NCI-H2171 treated with DMSO at 0.1 percent for 48 hours (cell line): ENCODE measurements at regions not wholly inside any gene's neighbourhood (a gene's known extent, or its start where the extent isn't known, plus 50 kb on each side); places are given as distances from the start of the nearest gene placed in this dataset.
"Not testable (repeated sequence)": the region's sequence is repeated elsewhere in the genome, so short reads cannot be mapped to it uniquely, and the experiment has no call there.

Experiments used
- DNase-seq: peaks from one replicate; lab custom pipeline; 2025; lab: John Stamatoyannopoulos, UW

DNA sequence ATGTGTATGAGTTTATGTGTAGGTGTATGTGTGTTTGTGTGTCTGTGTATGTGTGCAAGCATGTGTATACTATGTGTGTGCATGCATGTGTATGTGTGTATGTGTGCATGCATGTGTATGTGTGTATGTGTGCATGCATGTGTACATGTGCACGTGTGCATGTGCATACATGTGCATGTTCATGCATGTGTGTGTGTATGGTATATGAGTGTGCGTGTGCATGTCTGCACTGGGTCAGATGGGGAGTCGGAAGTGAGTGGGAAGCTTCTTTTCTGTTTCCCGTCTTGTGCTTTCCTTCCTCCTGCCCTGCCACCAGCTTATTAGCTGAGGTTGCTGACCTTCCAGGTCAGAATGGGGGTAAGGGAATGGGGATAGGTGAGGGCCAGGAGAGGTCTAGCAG is 174.7 kb downstream of the MAP2K4 start:
- DNase-seq = no peak

DNA sequence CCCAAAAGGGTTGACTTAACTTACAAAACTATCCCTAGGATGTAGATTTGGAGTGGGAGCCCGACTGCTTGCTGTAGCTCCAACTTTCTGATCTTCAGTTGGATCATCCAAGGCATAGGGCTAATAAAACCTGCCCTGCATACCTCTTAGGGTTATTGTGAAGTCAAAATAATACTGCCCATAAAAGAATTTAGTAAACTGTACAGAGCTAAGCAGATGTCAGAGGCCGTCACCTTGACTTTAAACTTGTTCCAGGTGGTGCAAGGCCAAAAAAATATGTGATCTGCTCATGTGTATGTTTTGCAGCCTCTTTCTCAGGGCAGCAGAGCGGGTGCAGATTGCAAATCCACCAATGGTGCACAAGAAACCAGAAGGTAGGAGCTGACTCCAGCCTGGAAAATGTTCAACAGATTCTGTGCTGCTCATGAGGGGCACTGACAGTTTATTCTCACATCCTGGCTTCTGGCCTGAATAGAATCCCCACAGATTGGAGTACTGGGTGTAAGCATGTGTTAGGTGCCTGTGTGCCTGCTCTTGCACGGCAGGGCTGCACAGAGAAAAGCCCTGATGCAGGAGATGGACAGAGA is 180.7 kb downstream of the MAP2K4 start:
- DNase-seq = no peak

DNA sequence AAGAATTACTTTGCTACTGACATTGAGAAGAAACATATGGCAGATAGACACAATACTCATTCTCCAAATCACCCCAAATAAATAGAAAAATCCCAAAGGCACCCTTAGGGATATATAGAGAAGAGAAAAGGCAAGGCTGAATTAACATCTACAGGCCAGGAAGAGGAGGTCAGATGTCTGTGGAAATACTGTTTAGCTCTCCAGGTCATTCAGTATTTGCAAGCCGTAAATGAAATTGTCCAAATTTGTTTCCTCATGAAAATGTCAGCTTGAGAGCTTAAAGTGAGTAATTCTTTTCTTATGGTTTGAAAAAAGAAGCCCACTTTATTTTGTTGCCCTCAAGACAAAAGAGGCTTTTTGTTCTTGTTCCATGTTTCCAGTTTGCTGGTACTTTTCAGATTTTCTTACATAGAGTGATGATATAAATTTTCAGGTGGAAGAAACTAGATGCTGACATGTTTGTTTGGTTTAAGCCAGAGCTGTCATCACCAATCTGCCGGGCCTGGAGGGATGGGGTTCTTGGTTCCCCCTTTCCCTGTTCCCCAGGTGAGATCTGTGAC is 189.0 kb downstream of the MAP2K4 start:
- DNase-seq = no peak

DNA sequence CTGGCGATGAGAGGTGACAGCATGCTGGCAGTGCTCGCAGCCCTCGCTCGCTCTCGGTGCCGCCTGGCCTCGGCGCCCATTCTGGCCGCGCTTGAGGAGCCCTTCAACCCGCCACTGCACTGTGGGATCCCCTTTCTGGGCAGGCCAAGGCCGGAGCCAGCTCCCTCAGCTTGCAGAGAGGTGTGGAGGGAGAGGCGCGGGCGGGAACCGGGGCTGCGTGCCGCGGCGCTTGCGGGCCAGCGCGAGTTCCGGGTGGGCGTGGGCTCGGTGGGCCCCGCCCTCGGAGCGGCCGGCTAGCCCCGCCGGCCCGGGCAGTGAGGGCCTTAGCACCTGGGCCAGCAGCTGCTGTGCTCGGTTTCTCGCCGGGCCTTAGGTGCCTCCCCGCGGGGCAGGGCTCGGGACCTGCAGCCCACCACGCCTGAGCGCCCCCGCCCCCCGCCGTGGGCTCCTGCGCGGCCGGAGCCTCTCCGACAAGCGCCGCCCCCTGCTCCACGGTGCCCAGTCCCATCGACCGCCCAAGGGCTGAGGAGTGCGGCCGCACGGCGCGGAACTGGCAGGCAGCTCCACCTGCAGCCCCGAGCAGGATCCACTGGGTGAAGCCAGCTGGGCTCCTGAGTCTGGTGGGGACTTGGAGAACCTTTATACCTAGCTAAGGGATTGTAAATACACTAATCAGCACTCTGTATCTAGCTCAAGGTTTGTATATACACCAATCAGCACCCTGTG is 200.2 kb downstream of the MAP2K4 start:
- not testable (repeated sequence) for DNase-seq

DNA sequence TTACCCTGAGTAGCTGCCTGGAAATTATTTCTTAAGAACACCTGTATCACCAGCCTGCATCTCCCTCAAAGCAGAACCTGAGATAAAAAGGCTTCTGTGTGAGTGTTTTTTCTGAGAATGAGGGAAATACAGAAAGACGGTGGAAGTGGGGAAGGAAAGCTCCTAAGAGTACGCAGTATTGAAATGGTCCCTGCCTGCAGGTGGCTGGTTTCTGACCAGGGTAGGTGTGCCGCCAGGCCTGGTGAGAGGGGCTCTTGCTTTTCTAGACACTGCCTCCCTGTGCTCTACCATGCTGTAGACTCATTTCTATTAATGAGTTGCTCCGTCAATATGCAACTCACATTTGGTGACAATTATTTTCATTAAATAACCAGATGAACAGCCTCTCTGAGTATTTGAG is 201.7 kb downstream of the MAP2K4 start:
- no peak for DNase-seq

DNA sequence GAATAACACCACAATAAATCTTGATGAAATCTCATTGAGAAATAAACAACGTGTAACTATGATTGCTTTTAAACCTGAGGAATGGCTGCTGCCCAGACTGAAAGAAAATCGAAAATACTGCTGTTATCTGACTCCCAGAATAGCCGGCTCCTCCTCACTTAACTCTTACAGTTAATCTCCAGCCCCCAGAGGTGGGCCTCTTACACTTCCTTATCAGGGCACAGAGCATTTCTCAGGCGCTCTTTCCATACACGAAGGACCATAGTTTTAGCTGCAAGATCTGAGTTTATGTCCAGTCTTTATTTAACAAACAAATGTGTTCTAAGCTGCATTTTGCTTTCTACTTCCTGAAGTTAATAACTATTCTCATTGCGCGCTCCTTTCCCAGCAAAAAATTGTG is 206.9 kb downstream of the MAP2K4 start:
- no peak for DNase-seq

DNA sequence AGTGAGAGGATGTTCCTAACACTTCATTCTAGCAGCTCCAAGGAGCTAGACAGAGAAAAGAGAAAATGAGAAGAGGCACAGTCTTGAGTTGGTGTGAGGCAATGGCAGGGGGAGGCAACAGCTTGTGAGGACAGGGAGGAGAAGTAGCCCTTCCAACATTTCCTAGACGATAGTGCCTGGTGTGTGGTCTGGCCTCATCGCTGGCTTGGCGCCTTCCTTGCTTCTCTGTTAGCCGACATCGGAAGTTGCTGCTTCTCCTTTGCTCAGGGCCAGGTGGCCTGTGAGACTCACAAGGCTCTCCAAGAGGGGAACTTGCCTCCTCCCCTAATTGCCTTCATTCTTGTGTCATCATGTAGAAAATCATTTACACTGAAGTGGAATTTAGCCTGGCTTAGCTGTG is 208.7 kb downstream of the MAP2K4 start:
- peak; percentile 0 for DNase-seq

DNA sequence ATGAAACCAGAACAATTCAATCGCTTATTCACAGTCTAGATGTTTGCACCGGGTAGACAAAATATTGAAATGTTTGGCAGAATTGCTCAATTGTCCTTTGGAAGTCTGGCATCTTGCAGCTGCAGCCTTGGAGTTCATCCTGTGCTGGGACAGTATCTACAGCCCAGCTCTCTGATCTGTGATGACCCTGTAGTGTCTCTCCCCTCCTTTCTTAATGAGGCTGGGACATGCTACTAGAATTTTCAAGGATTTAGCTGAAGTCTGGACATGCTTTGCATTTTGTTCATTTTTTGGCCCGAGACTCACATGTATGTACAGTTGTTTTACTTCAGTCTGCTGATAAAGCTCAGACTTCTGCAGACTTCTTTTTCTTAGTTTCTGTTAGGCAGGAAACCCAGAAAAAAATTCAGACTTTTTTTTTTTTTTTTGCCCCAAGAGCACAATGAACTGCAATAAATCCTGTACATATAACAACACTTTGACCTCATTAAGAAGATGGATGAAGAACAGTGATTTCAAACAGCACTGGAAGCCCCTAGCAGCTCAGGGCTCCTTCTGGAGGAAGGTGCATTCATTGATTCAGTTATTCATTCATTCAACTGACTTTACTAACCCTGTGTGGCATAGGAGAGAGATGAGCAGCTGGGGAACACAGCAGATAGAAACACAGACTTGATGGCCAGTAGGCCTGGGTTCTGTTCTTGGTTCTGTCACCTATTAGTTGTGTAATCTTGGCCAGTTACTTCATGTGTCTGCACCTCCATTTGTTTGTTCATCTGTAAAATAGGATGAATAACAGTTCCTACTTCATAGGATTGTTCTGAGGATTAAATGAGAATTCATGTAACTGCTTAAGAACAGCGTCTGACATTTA is 210.0 kb downstream of the MAP2K4 start:
- no peak for DNase-seq

DNA sequence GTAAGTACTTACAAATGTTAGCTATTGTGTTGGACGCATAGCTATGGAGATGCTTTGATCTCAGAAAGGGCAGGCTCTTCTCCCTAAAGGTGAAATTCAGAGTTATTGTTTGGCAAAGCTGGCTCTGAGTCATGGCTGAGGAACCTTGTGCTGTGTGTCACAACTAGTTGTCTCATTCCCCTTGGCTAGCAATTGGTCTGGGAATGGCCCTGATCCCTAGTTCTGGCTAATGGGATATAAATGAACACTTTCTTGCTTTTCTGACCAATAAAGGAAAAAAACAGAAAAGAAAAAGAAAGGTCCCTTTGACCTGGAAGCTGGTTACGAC is 210.6 kb downstream of the MAP2K4 start:
- DNase-seq = no peak

DNA sequence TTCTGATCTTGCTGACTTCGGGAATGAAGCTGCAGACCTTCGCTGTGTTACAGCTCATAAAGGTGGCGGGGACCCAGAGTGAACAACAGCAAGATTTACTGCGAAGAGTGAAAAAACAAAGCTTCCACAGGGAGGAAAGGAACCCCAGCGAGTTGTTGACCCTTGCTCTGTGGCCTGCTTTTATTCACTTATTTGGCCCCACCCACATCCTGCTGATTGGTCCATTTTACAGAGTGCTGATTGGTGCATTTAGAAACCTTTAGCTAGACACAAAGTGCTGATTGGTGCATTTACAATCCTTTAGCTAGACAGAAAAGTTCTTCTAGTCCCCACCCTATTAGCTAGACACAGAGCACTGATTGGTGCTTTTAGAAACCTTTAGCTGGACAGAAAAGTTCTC is 218.3 kb downstream of the MAP2K4 start:
- DNase-seq = not testable (repeated sequence)

DNA sequence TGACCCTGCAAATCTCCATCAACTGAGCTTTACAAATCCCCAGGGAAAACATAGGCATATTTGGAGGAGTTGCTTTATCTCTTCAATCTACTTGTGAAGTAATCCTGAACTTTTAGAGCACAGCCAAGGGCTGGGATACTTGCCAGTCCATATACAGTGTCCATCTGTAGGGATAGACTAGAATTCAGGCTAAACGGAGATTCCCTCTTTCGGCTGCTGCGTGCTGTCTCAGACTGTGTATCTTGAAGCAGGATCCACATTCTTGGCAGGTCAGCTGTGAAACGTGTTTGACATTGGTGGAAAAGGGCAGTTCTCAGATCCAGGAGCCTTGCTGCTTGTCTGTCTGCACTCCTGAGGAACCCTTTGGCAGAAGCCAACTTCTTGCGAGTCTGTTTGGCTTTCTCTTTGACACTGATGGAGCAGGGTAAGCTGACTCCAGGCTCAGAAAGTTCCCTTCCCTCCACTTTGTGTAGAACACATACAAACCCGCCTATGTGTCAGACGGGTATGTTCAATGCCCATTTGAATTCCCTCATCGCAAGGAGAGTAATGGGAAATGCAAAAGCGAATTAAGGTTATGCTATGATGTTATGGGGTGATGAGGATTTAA is 221.8 kb downstream of the MAP2K4 start:
- DNase-seq = no peak

DNA sequence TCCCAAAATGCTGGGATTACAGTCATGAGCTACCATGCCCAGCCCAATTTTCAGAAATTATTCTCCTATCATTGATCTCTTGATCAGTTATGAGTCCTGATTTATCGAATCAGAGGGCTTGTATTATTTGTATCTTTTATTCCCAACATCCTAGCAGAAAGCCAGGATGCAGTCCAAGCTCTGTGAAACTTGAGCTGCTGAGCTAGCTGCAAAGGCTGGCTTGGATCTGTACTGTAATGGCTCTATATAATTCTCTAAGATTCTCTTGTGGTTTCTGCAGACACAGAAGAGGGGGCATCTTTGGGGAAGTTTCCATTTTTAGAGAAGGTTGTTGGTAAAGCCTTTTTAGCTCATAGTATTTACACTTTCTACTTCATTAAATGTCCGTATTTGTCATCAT is 227.1 kb downstream of the MAP2K4 start:
- DNase-seq = no peak

DNA sequence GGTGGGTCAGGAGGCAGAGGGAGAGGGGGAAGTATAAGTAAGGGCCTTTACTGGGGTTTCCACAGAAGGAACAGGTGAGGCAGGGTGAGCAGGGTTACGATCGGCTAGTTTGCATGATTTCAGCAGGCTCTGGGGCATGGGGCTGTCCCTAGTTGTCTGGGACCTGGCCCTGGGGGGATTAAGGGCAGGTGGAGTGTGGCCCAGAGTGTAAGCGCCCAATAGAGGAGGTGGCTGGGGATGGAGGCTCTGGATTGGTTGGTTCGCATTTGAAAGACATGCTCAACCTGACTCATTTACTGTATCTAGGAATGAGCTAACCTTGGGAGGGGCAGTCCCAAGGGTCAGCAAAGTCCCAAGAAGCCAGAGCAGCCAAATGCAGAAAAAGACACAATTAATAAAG is 230.3 kb downstream of the MAP2K4 start:
- no peak for DNase-seq

DNA sequence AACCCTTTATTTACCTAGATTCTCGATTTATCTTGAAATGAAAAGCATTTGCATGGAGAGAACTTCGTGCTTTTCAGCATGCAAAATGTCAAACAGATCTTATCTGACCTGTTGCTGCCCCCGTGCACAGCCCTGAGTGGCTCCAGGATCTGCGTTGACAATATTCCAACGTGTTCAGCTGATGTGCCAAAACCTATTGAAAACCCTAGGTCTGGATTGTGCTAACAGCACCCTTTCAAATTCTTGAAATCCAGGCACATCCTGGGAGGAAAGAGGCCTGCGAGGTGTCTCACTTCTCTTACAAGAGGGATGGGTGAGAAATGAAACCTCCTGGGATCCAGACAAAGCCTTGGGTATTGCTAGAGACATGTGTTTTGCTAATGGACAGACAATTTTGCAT is 231.8 kb downstream of the MAP2K4 start:
- no peak for DNase-seq

DNA sequence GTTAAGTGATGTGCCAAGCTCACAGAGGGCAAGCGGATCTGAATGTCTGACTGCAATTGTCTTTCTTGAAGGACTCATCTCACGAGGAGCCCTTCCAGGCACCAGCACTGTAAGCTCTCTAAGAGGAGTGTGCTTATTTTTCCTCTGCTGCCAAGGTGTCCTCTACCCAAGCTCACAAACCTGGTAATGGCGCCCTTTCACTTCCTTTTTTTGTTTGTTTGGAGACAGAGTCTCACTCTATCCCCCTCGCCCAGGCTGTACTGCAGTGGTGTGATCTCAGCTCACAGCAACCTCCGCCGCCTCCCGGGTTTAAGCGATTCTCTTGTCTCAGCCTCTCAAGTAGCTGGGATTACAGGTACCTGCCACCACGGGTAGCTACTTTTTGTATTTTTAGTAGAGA is 233.8 kb downstream of the MAP2K4 start:
- DNase-seq = no peak

DNA sequence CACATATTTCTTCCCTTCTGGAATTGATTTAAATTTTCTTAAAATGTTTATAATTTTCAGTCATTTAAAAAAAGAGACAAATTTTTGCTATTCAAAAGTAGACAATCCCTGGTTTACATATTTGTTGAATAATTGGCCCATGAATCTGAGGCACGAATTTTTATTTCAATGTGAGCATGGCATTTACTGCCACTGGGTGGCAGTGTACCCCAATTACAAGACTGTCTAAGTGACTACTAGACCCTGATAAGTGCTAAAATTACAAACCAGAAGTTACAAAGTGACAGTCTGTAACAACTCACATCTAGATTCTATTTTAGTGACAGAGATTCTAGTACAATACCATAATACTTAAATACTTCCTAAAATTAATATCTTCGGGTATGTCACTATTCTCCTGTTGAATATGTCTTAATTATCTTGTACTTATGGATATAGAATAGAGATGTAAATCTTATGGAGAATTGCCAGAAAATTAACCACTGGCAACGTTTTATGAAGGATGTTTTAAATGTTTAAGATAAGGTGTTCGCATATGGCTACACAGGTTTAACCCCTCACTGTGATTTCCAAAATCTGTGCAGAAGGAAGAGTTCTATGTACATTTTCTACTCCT is 235.8 kb downstream of the MAP2K4 start:
- DNase-seq = peak; percentile 54

DNA sequence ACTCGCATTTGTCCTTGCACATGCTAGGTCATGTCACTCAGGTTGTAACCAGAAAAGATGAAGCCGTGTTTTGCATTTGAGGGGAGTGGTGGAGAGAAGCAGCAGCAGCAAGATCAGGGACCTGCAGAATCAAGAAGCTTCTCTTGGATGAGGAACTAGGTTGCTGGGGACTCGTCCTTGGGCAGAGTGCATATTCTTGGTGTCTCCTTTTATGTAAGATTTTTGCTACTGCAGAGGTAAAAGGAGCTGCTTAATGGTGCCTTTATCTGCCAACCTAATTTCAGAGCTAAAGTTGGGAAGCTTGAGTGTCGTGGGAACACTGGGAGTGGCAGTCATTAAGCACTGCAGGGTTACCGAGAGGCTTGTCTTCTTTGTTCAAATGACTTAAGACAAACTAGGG is 236.5 kb downstream of the MAP2K4 start:
- no peak for DNase-seq

DNA sequence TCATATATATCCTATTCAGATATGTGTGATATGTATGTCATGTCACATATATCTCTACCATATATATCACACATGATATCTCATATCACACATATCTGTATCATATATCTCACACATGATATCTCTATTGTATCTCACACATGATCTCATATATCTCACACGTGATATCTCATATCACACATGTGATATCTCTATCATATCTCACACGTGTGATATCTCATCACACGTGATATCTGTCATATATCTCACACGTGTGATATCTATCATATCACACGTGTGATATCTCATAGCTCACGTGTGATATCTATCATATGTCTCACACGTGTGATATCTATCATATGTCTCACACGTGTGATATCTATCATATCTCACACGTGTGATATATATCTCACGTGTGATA is 240.7 kb downstream of the MAP2K4 start:
- DNase-seq = no peak

DNA sequence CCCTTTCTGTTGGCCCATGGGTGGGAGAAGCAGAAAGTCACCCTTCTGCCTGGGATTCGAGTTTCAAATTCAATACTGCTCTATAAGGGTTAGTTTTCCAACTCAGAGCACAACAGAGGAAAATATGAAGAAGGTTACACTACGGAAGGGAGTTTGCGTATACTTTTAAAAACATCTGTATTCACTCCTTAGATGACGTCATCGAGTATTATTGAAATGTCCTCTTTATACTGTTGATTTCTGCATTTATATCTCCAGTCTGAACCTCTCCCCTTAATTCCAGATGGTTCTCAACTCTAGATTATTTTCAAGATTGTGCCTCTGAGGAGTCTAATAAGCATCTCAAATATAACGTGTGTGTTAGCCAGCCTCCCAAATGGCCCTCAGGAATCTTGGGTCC is 249.1 kb downstream of the MAP2K4 start:
- no peak for DNase-seq

DNA sequence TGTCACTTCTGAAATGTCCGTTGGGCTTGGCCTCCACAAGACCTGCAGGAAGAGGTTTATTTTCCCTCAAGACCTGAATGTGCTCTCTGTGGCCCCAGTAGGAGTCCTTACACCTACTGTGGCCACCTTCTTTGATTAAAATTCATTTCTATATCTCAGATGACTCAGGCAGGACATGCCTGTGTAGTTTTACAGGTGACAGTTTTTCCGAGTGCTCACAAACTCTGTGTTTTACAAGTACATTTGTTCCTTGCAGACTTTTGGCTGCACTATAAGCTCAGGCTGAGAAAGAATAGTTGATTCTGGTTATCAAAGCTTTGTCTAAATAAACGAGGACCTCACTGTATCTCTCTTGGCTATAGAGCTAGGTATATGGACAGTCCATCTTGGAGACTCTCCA is 257.1 kb downstream of the MAP2K4 start:
- no peak for DNase-seq

DNA sequence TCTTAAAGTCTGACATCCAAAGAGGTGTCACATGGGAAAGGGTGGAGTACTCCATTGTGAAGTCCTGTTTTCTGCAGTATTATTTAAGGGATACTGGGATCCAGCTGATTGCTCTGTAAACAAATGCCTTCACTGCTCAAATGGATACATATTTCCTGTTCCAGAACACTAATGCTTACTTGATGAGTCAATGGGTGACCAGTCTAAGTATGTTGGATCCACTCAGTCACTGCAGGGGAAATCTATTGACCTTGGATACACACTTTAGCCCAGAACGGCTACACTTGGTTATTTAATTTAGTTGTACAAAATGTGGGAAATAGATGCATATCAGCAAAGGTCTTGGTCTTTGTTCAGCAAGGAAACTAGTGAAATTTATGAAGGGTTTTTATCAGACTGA is 261.4 kb downstream of the MAP2K4 start:
- no peak for DNase-seq

DNA sequence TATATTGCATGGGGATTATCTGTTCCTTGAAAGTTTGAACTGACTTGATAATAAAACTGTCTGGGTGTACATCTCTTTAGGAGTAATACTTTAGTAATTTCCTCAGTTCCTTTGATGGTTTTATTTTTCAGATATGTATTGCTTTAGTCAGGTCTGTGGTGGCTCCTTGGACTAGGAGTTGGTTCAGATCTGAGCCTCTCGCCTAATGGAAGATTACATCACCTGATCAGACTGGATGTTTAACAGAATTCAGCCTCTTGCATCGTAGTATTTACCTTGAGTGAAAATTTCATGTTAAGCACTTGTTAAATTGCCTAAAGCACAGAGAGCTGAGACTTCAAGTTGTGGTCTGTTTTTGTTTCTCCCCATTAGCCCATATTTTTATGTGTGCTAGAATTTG is 267.3 kb downstream of the MAP2K4 start:
- no peak for DNase-seq
